GM19240 (cell line): ENCODE measurements at regions not wholly inside any gene's neighbourhood (a gene's known extent, or its start where the extent isn't known, plus 50 kb on each side); places are given as distances from the start of the nearest gene placed in this dataset.

ENCODE experiments used
- DNase-seq: peaks from one replicate; pipeline ENCODE4 v3.0.0; 2011; ENCODE audit warnings: low spot score; ENCODE audit not compliant: insufficient read length

- DNase-seq = no peak
Measured at GRCh38 chr18:78906066-78906465, 73.6 kb upstream of the SALL3 start.

- no peak for DNase-seq
Measured at GRCh38 chr18:78908462-78909260, 71.0 kb upstream of the SALL3 start.

GRCh38 chr18:78911751-78912283 lies 67.8 kb upstream of the SALL3 start:
- no peak for DNase-seq

- no peak for DNase-seq
Measured at GRCh38 chr18:78912336-78912735, 67.3 kb upstream of the SALL3 start.

GRCh38 chr18:78912844-78913243 lies 66.8 kb upstream of the SALL3 start:
- no peak for DNase-seq

GRCh38 chr18:78913395-78913794 lies 66.2 kb upstream of the SALL3 start:
- DNase-seq = no peak

- DNase-seq = no peak
Measured at GRCh38 chr18:78913830-78914231, 65.8 kb upstream of the SALL3 start.

GRCh38 chr18:78914249-78914935 lies 65.2 kb upstream of the SALL3 start:
- no peak for DNase-seq

GRCh38 chr18:78915446-78916008 lies 64.1 kb upstream of the SALL3 start:
- no peak for DNase-seq

- DNase-seq = no peak
Measured at GRCh38 chr18:78918707-78919106, 60.9 kb upstream of the SALL3 start.

- DNase-seq = no peak
Measured at GRCh38 chr18:78919956-78920355, 59.7 kb upstream of the SALL3 start.

GRCh38 chr18:78920456-78921138 lies 59.0 kb upstream of the SALL3 start:
- no peak for DNase-seq

GRCh38 chr18:78922856-78923255 lies 56.8 kb upstream of the SALL3 start:
- no peak for DNase-seq

GRCh38 chr18:78924301-78924700 lies 55.3 kb upstream of the SALL3 start:
- no peak for DNase-seq

GRCh38 chr18:78924786-78925540 lies 54.7 kb upstream of the SALL3 start:
- DNase-seq = no peak

- no peak for DNase-seq
Measured at GRCh38 chr18:78925557-78926242, 53.9 kb upstream of the SALL3 start.

- no peak for DNase-seq
Measured at GRCh38 chr18:78926243-78926615, 53.4 kb upstream of the SALL3 start.

GRCh38 chr18:78927156-78927555 lies 52.5 kb upstream of the SALL3 start:
- DNase-seq = no peak

- no peak for DNase-seq
Measured at GRCh38 chr18:78927616-78928015, 52.0 kb upstream of the SALL3 start.

- DNase-seq = no peak
Measured at GRCh38 chr18:78928076-78928475, 51.5 kb upstream of the SALL3 start.
